A673 (cell line): ENCODE measurements at regions not wholly inside any gene's neighbourhood (a gene's known extent, or its start where the extent isn't known, plus 50 kb on each side); places are given as distances from the start of the nearest gene placed in this dataset.

Source experiments
- CTCF ChIP-seq: fragments of 300-800, 200-600 bp; sonication (generic); conservative IDR thresholded peaks from 2 replicates; pipeline ENCODE4 v1.5.1; 2017; ENCODE audit warnings: low read depth, mild to moderate bottlenecking, antibody characterized with exemption, low read length, moderate library complexity, mixed read lengths
- EZH2 ChIP-seq: fragments of 200-600 bp; sonication (generic); IDR thresholded peaks from 2 replicates; pipeline ENCODE4 v1.6.1; 2017; ENCODE audit warnings: borderline replicate concordance, low read depth, mild to moderate bottlenecking, mixed read lengths, antibody characterized with exemption, low read length; ENCODE audit not compliant: poor library complexity, severe bottlenecking

- TF ChIP-seq CTCF (no peak), EZH2 (no peak)
Observed at GRCh38 chr4:164613792-164614191, 140.1 kb upstream of the SMIM31 start.
